HCT116 (cell line): ENCODE measurements at regions not wholly inside any gene's neighbourhood (a gene's known extent, or its start where the extent isn't known, plus 50 kb on each side); places are given as distances from the start of the nearest gene placed in this dataset.

Experiments
- ATAC-seq: fragments of 200-7000 bp; cut with Tn5 transposase; 2 replicates; pipeline ENCODE4 v1.9.1; 2020; ENCODE audit warnings: mild to moderate bottlenecking, moderate library complexity
- BruUV-seq: library from RNA; stranded (reverse); fragments of 400-500 nt; replicated peaks from 2 replicates; lab custom pipeline; 2021; lab: Mats Ljungman, UMichigan
- CTCF ChIA-PET: fragments of 300-600 bp; sonication (Branson Sonifier 250); formaldehyde crosslinking; loops from one replicate; lab custom pipeline; 2021; ENCODE audit warnings: antibody characterized with exemption; lab: Charles Lee
- POLR2A ChIA-PET: fragments of 300-600, 350-600 bp; sonication (Branson Sonifier 250); formaldehyde crosslinking; loops from one replicate; lab custom pipeline; 2021; ENCODE audit warnings: antibody characterized with exemption; lab: Charles Lee
- RAD21 ChIA-PET, 2 experiments: fragments of 300-600 bp; sonication (Branson Sonifier 250); formaldehyde crosslinking; loops; one replicate each; lab custom pipeline; 2023; ENCODE audit warnings: low total read pairs in 2 of 2; ENCODE audit not compliant: uncharacterized antibody in 2 of 2, unreplicated experiment in 2 of 2, low non-redundant PET in 1 of 2; lab: Charles Lee
- DNase-seq: peaks from one replicate; pipeline ENCODE4 v3.0.0-alpha.2; 2010; ENCODE audit warnings: low read depth, low spot score
- H2AFZ ChIP-seq: fragments of 200-600 bp; shearing (Covaris generic), sonication (generic); 2 replicates; pipeline ENCODE4 v1.6.1; 2017; ENCODE audit warnings: low read depth, mixed run types, mixed read lengths, antibody characterized with exemption, low read length; ENCODE audit not compliant: poor library complexity, severe bottlenecking
- H3K27ac ChIP-seq: 2 replicates; pipeline ENCODE4 v1.5.1; 2012; ENCODE audit warnings: low read depth, low read length
- H3K27me3 ChIP-seq: fragments of 200-600 bp; sonication (generic); 2 replicates; pipeline ENCODE4 v1.6.1; 2016; ENCODE audit warnings: mixed run types, low read length, mixed read lengths; ENCODE audit not compliant: insufficient read depth
- H3K36me3 ChIP-seq, 2 experiments: fragments of 200-500 bp in 1 of 2; fragments of 200-600 bp in 1 of 2; sonication (Bioruptor generic) in 1 of 2; sonication (generic) in 1 of 2; 2 replicates each; pipeline versions ENCODE4 v1.5.1 to v1.6.1; 2014 to 2016; ENCODE audit warnings: low read length in 2 of 2, inconsistent platforms in 1 of 2, mixed read lengths in 1 of 2, mixed run types in 1 of 2; ENCODE audit not compliant: insufficient read depth in 2 of 2, control insufficient read depth in 1 of 2
- H3K4me1 ChIP-seq, 2 experiments: fragments of 200-600 bp in 1 of 2; sonication (generic) in 1 of 2; 2 replicates each; pipeline versions ENCODE4 v1.5.1 to v1.6.1; 2012 to 2017; ENCODE audit warnings: low read length in 2 of 2, inconsistent platforms in 1 of 2, mild to moderate bottlenecking in 1 of 2, mixed read lengths in 1 of 2, mixed run types in 1 of 2, moderate library complexity in 1 of 2; ENCODE audit not compliant: insufficient read depth in 2 of 2, control insufficient read depth in 1 of 2
- H3K4me2 ChIP-seq: fragments of 200-600 bp; sonication (generic); 2 replicates; pipeline ENCODE4 v1.6.1; 2017; ENCODE audit warnings: mixed run types, low read length, mixed read lengths
- H3K4me3 ChIP-seq, 2 experiments: fragments of 200-600 bp in 1 of 2; sonication (generic) in 1 of 2; replicated peaks in 1 of 2; 2 replicates each; pipeline ENCODE4 v1.5.1; 2011 to 2016; ENCODE audit warnings: low read length in 2 of 2, control low read depth in 1 of 2, low read depth in 1 of 2, mild to moderate bottlenecking in 1 of 2, mixed read lengths in 1 of 2, mixed run types in 1 of 2
- H3K79me2 ChIP-seq: fragments of 200-600 bp; sonication (generic); 2 replicates; pipeline ENCODE4 v1.6.1; 2017; ENCODE audit warnings: mild to moderate bottlenecking, mixed run types, low read length, moderate library complexity, mixed read lengths; ENCODE audit not compliant: insufficient read depth
- H3K9ac ChIP-seq: fragments of 200-600 bp; sonication (generic); 2 replicates; pipeline ENCODE4 v1.6.1; 2016; ENCODE audit warnings: low read length, mixed read lengths
- H3K9me2 ChIP-seq: fragments of 200-600 bp; sonication (generic), shearing (Covaris generic); 2 replicates; pipeline ENCODE4 v1.6.1; 2017; ENCODE audit warnings: mixed run types, mild to moderate bottlenecking, moderate library complexity; ENCODE audit not compliant: insufficient read depth
- H3K9me3 ChIP-seq, 2 experiments: fragments of 200-500 bp in 1 of 2; fragments of 200-600 bp in 1 of 2; sonication (Bioruptor generic) in 1 of 2; sonication (generic) in 1 of 2; 2 replicates each; pipeline ENCODE4 v1.6.1; 2014 to 2017; ENCODE audit warnings: low read length in 2 of 2, mixed read lengths in 2 of 2, inconsistent platforms in 1 of 2, low read depth in 1 of 2, mild to moderate bottlenecking in 1 of 2, mixed run types in 1 of 2, moderate library complexity in 1 of 2; ENCODE audit not compliant: control insufficient read depth in 1 of 2, insufficient read depth in 1 of 2
- H4K20me1 ChIP-seq: fragments of 200-600 bp; sonication (generic), shearing (Covaris generic); 2 replicates; pipeline ENCODE4 v1.6.1; 2017; ENCODE audit warnings: mixed run types, mild to moderate bottlenecking, moderate library complexity; ENCODE audit not compliant: insufficient read depth
- CEBPB ChIP-seq: IDR thresholded peaks from 2 replicates; pipeline ENCODE4 v1.6.1; 2012; ENCODE audit warnings: low read depth
- EGR1 ChIP-seq: IDR thresholded peaks from 2 replicates; pipeline ENCODE4 v1.6.1; 2012; ENCODE audit warnings: low read depth
- ELF1 ChIP-seq: IDR thresholded peaks from 2 replicates; pipeline ENCODE4 v1.6.1; 2012; ENCODE audit warnings: low read depth, borderline replicate concordance
- EZH2phosphoT487 ChIP-seq: fragments of 200-600 bp; IDR thresholded peaks from 2 replicates; pipeline ENCODE4 v1.6.1; 2018; ENCODE audit warnings: antibody characterized with exemption, borderline replicate concordance
- JUND ChIP-seq: IDR thresholded peaks from 2 replicates; pipeline ENCODE4 v1.6.1; 2012
- POLR2A ChIP-seq: IDR thresholded peaks from 2 replicates; pipeline ENCODE4 v1.7.0; 2011; ENCODE audit warnings: borderline replicate concordance; ENCODE audit not compliant: insufficient read depth, insufficient read length; ENCODE audit errors: extremely low read depth
- POLR2AphosphoS5 ChIP-seq: IDR thresholded peaks from 2 replicates; pipeline ENCODE4 v1.6.1; 2011; ENCODE audit warnings: mild to moderate bottlenecking, low read depth, low read length, moderate library complexity
- REST ChIP-seq: IDR thresholded peaks from 2 replicates; pipeline ENCODE4 v1.6.1; 2012; ENCODE audit warnings: low read depth
- SP1 ChIP-seq: IDR thresholded peaks from 2 replicates; pipeline ENCODE4 v1.6.1; 2012; ENCODE audit warnings: low read depth
- TCF7L2 ChIP-seq: IDR thresholded peaks from 2 replicates; pipeline ENCODE4 v1.7.0; 2011; ENCODE audit warnings: borderline replicate concordance, inconsistent platforms; ENCODE audit not compliant: insufficient read depth, insufficient read length; ENCODE audit errors: extremely low read depth
- YY1 ChIP-seq: IDR thresholded peaks from 2 replicates; pipeline ENCODE4 v1.6.1; 2011; ENCODE audit warnings: low read length, low read depth, moderate library complexity, mild to moderate bottlenecking; ENCODE audit not compliant: insufficient replicate concordance; ENCODE audit errors: extremely low read depth
- ZFX ChIP-seq: fragments of 450-650 bp; IDR thresholded peaks from 2 replicates; pipeline ENCODE4 v1.6.1; 2017
- intact Hi-C: fragments of 100-400 bp; cut with micrococcal nuclease; formaldehyde crosslinking; loops from 2 replicates; pipeline ENCODE4 v1.10.0; 2022

DNA sequence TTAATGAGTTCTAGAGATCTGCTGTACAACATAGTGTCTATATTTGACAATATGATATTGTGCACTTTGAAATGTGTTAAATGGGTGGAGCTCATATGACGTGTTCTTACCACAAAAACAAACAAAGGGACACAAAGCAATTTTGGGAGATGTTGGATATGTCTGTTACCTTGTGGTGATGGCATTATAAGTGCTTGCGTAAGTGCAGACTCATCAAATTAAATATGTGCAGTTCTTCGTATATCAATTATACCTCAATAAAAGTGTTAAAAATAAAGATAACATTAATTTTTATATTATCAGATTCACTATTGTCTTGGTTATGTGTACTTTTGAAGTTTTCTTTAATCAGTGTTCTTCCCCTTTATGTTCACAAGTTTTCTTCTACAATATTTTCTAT, 372.9 kb upstream of the COBL start:
- Histone ChIP-seq H3K4me3 (no peak overlapping the region), H3K36me3 (no peaks in the 10 kb centered on the region), H3K4me1 (no peaks in the 10 kb centered on the region), H3K9ac (no peak overlapping the region), H3K4me2 (no peak overlapping the region), H3K79me2 (no peaks in the 10 kb centered on the region), H3K9me2 (no peaks in the 10 kb centered on the region), H3K27ac (no peak overlapping the region), H3K9me3 (no peaks in the 10 kb centered on the region), H2AFZ (no peak overlapping the region), H4K20me1 (no peaks in the 10 kb centered on the region), H3K27me3 (no peaks in the 10 kb centered on the region)
- DNase-seq (no peak), ATAC-seq (no peak)
- BruUV-seq = no TSS peak
- ChIA-PET POLR2A (no interaction called here), CTCF (no interaction called here), RAD21 (no interaction called here)
- TF ChIP-seq ELF1 (no peak), YY1 (no peak), POLR2A (no peak), POLR2AphosphoS5 (no peak), TCF7L2 (no peak), EZH2phosphoT487 (no peak), EGR1 (no peak), JUND (no peak), CEBPB (no peak), ZFX (no peak)
- intact Hi-C loops = no loop called here

DNA sequence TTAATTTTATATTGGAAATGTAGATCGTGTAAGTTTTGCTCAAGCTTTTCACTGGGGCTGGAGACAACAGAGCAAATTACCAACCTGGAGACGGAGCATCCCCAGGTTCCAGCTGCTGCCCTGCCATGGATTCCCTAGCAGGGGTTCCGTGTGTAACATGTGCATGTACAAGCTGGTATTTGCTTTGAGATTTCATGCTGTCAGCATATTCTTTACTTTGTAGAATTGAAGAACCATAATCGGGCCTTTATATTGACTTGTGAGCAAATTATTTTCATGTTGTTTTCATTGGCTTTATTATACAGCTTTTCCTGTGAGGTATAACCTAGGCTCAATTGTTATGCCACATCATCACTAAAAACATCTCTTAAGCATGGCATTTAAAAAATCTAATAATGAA, 369.2 kb upstream of the COBL start:
- POLR2A ChIA-PET = no interaction called here
- no peak overlapping the region for H3K4me2 ChIP-seq
- no peaks in the 10 kb centered on the region for H3K79me2 ChIP-seq
- no peaks in the 10 kb centered on the region for H3K4me1 ChIP-seq
- no peak for DNase-seq
- H3K9me2 ChIP-seq = no peaks in the 10 kb centered on the region
- CTCF ChIA-PET = no interaction called here
- H3K4me3 ChIP-seq = no peak overlapping the region
- H4K20me1 ChIP-seq = no peaks in the 10 kb centered on the region
- intact Hi-C loops = no loop called here
- ATAC-seq = no peak
- no peaks in the 10 kb centered on the region for H3K9me3 ChIP-seq
- RAD21 ChIA-PET = no interaction called here
- TF ChIP-seq REST (no peak), SP1 (no peak), EZH2phosphoT487 (no peak)
- H3K27me3 ChIP-seq = no peaks in the 10 kb centered on the region
- no TSS peak for BruUV-seq
- no peak overlapping the region for H3K9ac ChIP-seq
- no peak overlapping the region for H2AFZ ChIP-seq
- H3K36me3 ChIP-seq = no peaks in the 10 kb centered on the region
- no peak overlapping the region for H3K27ac ChIP-seq
